ENCODE measurements at regions not wholly inside any gene's neighbourhood (a gene's known extent, or its start where the extent isn't known, plus 50 kb on each side); places are given as distances from the start of the nearest gene placed in this dataset.
"Not testable (repeated sequence)": the region's sequence is repeated elsewhere in the genome, so short reads cannot be mapped to it uniquely, and the experiment has no call there.

DNA sequence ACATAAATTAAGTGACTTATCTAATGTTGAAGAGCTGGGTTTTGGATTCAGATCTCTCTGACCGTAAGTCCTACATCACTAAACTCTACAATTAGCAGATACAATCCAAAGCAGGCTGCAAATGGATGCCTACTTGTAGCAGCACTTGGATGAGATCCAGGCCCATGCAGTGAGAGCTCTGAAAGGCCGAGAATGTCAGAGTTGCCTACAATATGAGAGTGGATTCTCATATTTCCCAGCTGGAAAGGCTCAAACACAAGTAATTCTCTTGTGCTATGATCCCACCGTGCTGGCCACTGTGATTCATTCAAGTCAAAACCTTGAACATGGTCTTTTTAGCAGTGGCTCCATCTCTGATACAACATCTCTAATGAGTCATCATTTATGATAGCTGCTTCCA lies 125.4 kb upstream of the CHRDL1 start:
- DNase-seq (ENCODE audit: low spot score in 2 of 2, unreplicated experiment in 2 of 2): no peak
- H3K27ac Mint-ChIP-seq: no peak overlapping the region
- peaks cover 9% of the 10 kb centered on the region for H3K27me3 Mint-ChIP-seq (ENCODE audit: low read depth)
- H3K4me1 Mint-ChIP-seq: peaks cover 2% of the 10 kb centered on the region
- no peaks in the 10 kb centered on the region for H3K36me3 Mint-ChIP-seq
- no peak overlapping the region for H3K4me3 Mint-ChIP-seq
- TF ChIP-seq CTCF (IDR thresholded peaks at IDR 0.05; ENCODE audit: unreplicated experiment): no peak
- H3K9me3 Mint-ChIP-seq: no peaks in the 10 kb centered on the region

DNA sequence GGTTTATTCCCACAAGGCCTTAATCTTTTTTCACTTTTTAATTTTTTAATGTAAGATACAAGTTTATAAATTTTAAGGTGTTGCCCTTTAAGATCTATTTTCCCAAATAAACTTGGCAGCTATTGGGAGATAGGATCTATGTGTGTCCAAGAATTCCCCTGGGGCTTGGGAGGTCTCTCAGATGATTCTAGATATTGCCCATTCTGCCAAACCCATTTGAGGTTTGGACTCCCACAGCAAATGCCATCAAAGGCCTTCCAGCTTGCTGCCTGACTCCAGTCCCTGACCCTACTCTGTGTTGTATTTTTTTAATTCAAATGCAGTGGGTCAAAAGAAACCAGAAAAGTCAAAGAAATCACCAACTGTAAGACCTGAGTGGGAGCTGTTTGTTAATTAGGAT lies 120.0 kb upstream of the CHRDL1 start:
- Mint-ChIP-seq H3K4me3 (no peak overlapping the region), H3K27me3 (ENCODE audit: low read depth) (peaks cover 12% of the 10 kb centered on the region), H3K36me3 (no peaks in the 10 kb centered on the region), H3K4me1 (peaks cover 8% of the 10 kb centered on the region), H3K9me3 (no peaks in the 10 kb centered on the region), H3K27ac (no peak overlapping the region)
- no peak for TF ChIP-seq CTCF (IDR thresholded peaks at IDR 0.05; ENCODE audit: unreplicated experiment)
- no peak for DNase-seq (ENCODE audit: low spot score in 2 of 2, unreplicated experiment in 2 of 2)

DNA sequence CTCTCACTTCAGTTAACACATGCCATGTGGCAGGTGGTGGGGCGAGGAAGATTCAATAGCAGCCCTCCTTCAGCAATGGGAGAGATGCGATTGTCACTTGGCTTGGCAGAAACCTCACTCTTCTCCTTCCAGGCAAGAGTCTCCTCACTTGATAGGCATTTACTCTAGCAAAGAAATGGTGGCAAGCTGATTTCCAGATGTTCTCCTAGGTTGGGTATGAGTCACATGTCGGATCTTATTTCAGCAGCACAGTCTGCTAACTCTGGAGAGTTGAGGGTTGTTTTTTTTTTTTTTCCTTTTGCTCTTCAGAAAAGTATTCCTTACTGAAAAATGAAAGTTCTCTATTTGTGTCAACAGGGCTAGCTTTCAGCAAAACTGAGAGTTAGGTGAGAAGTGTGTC lies 119.5 kb upstream of the CHRDL1 start:
- Mint-ChIP-seq H3K27me3 (ENCODE audit: low read depth) (peaks cover 15% of the 10 kb centered on the region), H3K9me3 (no peaks in the 10 kb centered on the region), H3K4me3 (no peak overlapping the region), H3K36me3 (no peaks in the 10 kb centered on the region), H3K4me1 (peaks cover 8% of the 10 kb centered on the region), H3K27ac (no peak overlapping the region)
- no peak for TF ChIP-seq CTCF (IDR thresholded peaks at IDR 0.05; ENCODE audit: unreplicated experiment)
- no peak for DNase-seq (ENCODE audit: low spot score in 2 of 2, unreplicated experiment in 2 of 2)

DNA sequence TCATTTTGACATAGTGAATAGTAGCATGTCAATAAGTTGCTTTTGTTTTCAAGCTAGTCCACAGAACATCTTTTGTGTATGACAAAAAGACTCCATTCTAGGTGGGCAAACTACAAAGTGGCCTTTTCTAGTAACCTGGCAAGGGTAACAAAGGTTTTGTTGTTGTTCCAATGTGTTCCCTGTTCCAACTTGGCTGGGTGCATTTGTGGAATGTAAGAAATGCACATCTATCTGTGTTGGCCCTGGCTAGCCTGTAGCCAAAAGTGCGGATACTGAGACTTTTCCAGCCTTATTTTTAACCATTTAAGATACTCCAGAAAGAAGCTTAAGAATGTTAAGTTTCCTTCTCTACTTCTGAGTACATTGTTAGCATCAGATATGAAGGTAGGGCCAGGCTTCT lies 118.7 kb upstream of the CHRDL1 start:
- Mint-ChIP-seq H3K27ac (no peak overlapping the region), H3K4me3 (no peak overlapping the region), H3K27me3 (ENCODE audit: low read depth) (peaks cover 21% of the 10 kb centered on the region), H3K4me1 (peaks cover 8% of the 10 kb centered on the region), H3K36me3 (no peaks in the 10 kb centered on the region), H3K9me3 (no peaks in the 10 kb centered on the region)
- DNase-seq (ENCODE audit: low spot score in 2 of 2, unreplicated experiment in 2 of 2): no peak
- TF ChIP-seq CTCF (IDR thresholded peaks at IDR 0.05; ENCODE audit: unreplicated experiment): no peak

DNA sequence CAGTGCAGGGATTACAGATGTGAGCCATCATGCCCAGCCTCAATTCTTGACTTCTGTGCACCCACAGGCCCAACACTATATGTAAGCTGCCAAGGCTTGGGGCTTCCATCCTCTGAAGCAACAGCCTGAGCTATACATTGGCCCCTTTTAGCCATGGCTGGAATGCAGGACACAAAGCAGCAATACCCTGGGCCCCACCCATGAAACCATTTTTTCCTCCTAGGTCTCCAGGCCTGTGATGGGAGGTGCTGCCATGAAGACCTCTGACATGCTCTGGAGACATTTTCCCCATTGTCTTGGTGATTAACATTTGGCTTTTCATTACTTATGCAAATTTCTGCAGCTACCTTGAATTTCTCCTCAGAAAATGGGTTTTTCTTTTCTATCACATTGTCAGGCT lies 109.1 kb upstream of the CHRDL1 start:
- H3K4me1 Mint-ChIP-seq; H3K4me3 Mint-ChIP-seq; DNase-seq (ENCODE audit: low spot score in 2 of 2, unreplicated experiment in 2 of 2); H3K27ac Mint-ChIP-seq; H3K36me3 Mint-ChIP-seq: not testable (repeated sequence)
- Mint-ChIP-seq H3K27me3 (ENCODE audit: low read depth) (peaks cover 11% of the 10 kb centered on the region), H3K9me3 (peaks cover 22% of the 10 kb centered on the region)

- Mint-ChIP-seq H3K4me1 (no peaks in the 10 kb centered on the region), H3K36me3 (no peaks in the 10 kb centered on the region), H3K27ac (no peak overlapping the region), H3K27me3 (ENCODE audit: low read depth) (peaks cover 3% of the 10 kb centered on the region), H3K4me3 (no peak overlapping the region), H3K9me3 (peaks cover 46% of the 10 kb centered on the region)
- TF ChIP-seq CTCF (IDR thresholded peaks at IDR 0.05; ENCODE audit: unreplicated experiment): no peak
- no peak for DNase-seq (ENCODE audit: low spot score in 2 of 2, unreplicated experiment in 2 of 2)
These were observed 86.4 kb upstream of the CHRDL1 start for GRCh38 chrX:110881971-110882370.

Measured in mesothelial cell of epicardium (in vitro differentiated cells).